Kidney epithelial cell (primary cell): ENCODE measurements at regions not wholly inside any gene's neighbourhood (a gene's known extent, or its start where the extent isn't known, plus 50 kb on each side); places are given as distances from the start of the nearest gene placed in this dataset.
"Not testable (repeated sequence)": the region's sequence is repeated elsewhere in the genome, so short reads cannot be mapped to it uniquely, and the experiment has no call there.

Experiments
- DNase-seq: peaks from one replicate; pipeline ENCODE4 v3.0.0-alpha.2; 2010; ENCODE audit warnings: low read depth
- H3K27me3 ChIP-seq: 2 replicates; pipeline ENCODE4 v1.6.0; 2011; ENCODE audit warnings: low read length; ENCODE audit not compliant: control insufficient read depth, insufficient read depth
- H3K36me3 ChIP-seq: 2 replicates; pipeline ENCODE4 v1.5.1; 2011; ENCODE audit warnings: low read length; ENCODE audit not compliant: control insufficient read depth, insufficient read depth
- H3K4me3 ChIP-seq: 2 replicates; pipeline ENCODE4 v1.5.1; 2011; ENCODE audit warnings: low read depth, mild to moderate bottlenecking, control low read depth, low read length
- CTCF ChIP-seq: IDR thresholded peaks from 2 replicates; pipeline ENCODE4 v1.5.1; 2011; ENCODE audit warnings: mild to moderate bottlenecking, moderate library complexity, low read length, control low read depth, inconsistent platforms; ENCODE audit not compliant: insufficient read depth, poor library complexity, severe bottlenecking

- Histone ChIP-seq H3K36me3 (no peaks in the 10 kb centered on the region), H3K4me3 (no peak overlapping the region), H3K27me3 (no peaks in the 10 kb centered on the region)
- TF ChIP-seq CTCF, result no peak
- DNase-seq, result no peak
These were observed 84.5 kb upstream of the KCNE2 start for GRCh38 chr21:34279285-34279684.

GRCh38 chr21:34279883-34280282 is 83.9 kb upstream of the KCNE2 start:
- H3K27me3 ChIP-seq, result no peaks in the 10 kb centered on the region
- TF ChIP-seq CTCF, result no peak
- no peaks in the 10 kb centered on the region for H3K36me3 ChIP-seq
- H3K4me3 ChIP-seq, result no peak overlapping the region
- DNase-seq, result no peak

- Histone ChIP-seq H3K4me3 (no peak overlapping the region), H3K27me3 (no peaks in the 10 kb centered on the region), H3K36me3 (no peaks in the 10 kb centered on the region)
- no peak for TF ChIP-seq CTCF
- no peak for DNase-seq
These were observed 83.4 kb upstream of the KCNE2 start for GRCh38 chr21:34280389-34280795.

GRCh38 chr21:34280959-34281358 is 82.8 kb upstream of the KCNE2 start:
- no peak for TF ChIP-seq CTCF
- no peak for DNase-seq
- Histone ChIP-seq H3K27me3 (no peaks in the 10 kb centered on the region), H3K4me3 (no peak overlapping the region), H3K36me3 (no peaks in the 10 kb centered on the region)

GRCh38 chr21:34282223-34282622 is 81.6 kb upstream of the KCNE2 start:
- Histone ChIP-seq H3K36me3 (no peaks in the 10 kb centered on the region), H3K27me3 (no peaks in the 10 kb centered on the region), H3K4me3 (no peak overlapping the region)
- DNase-seq, result no peak
- TF ChIP-seq CTCF, result no peak

GRCh38 chr21:34284666-34285065 is 79.1 kb upstream of the KCNE2 start:
- Histone ChIP-seq H3K4me3 (no peak overlapping the region), H3K27me3 (no peaks in the 10 kb centered on the region), H3K36me3 (no peaks in the 10 kb centered on the region)
- TF ChIP-seq CTCF, result no peak
- DNase-seq, result no peak

GRCh38 chr21:34288042-34288441 is 75.8 kb upstream of the KCNE2 start:
- H3K36me3 ChIP-seq, H3K27me3 ChIP-seq, H3K4me3 ChIP-seq, DNase-seq: not testable (repeated sequence)
